B cell (primary cell): ENCODE measurements at regions not wholly inside any gene's neighbourhood (a gene's known extent, or its start where the extent isn't known, plus 50 kb on each side); places are given as distances from the start of the nearest gene placed in this dataset.

ENCODE experiments used
- EZH2 ChIP-seq: IDR thresholded peaks from 2 replicates; pipeline ENCODE4 v1.6.1; 2012; ENCODE audit warnings: borderline replicate concordance, low read depth, mild to moderate bottlenecking, moderate library complexity, low read length; ENCODE audit not compliant: insufficient read depth, poor library complexity, severe bottlenecking
- TF ChIP-seq, protein P1 (sequence below): fragments of 200-600 bp; IDR thresholded peaks from one replicate; pipeline ENCODE4 v1.8.0; 2022; ENCODE audit warnings: antibody characterized with exemption, mild to moderate bottlenecking

DNA sequence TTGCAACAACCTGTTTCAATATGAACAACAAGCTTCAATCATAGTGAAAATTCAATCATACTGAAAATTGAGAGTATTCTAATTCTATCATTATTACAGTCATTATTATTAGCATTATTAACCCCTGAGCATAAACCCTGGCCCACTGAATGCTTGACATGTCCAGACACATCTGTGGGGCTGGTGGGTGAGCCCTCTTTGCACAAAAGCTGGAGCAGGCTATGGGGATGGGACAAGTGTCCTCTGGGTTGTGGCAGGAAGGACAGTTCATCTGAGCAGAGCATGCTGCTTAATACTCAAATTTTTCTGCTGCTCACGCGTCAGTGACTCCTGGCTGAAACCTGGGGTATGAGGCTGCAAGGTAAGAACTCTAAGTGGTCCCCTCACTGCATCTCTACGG lies 451.1 kb upstream of the POU3F3 start:
- TF ChIP-seq, protein P1, sequence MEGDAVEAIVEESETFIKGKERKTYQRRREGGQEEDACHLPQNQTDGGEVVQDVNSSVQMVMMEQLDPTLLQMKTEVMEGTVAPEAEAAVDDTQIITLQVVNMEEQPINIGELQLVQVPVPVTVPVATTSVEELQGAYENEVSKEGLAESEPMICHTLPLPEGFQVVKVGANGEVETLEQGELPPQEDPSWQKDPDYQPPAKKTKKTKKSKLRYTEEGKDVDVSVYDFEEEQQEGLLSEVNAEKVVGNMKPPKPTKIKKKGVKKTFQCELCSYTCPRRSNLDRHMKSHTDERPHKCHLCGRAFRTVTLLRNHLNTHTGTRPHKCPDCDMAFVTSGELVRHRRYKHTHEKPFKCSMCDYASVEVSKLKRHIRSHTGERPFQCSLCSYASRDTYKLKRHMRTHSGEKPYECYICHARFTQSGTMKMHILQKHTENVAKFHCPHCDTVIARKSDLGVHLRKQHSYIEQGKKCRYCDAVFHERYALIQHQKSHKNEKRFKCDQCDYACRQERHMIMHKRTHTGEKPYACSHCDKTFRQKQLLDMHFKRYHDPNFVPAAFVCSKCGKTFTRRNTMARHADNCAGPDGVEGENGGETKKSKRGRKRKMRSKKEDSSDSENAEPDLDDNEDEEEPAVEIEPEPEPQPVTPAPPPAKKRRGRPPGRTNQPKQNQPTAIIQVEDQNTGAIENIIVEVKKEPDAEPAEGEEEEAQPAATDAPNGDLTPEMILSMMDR, result no peak
- no peak for TF ChIP-seq EZH2
